HG03135 (cell line): ENCODE measurements at regions not wholly inside any gene's neighbourhood (a gene's known extent, or its start where the extent isn't known, plus 50 kb on each side); places are given as distances from the start of the nearest gene placed in this dataset.

Experiments used
- ATAC-seq: cut with Tn5 transposase; IDR thresholded peaks from one replicate; pipeline ENCODE4 v1.9.1; 2021; ENCODE audit warnings: mild to moderate bottlenecking, moderate library complexity; ENCODE audit not compliant: unreplicated experiment

DNA sequence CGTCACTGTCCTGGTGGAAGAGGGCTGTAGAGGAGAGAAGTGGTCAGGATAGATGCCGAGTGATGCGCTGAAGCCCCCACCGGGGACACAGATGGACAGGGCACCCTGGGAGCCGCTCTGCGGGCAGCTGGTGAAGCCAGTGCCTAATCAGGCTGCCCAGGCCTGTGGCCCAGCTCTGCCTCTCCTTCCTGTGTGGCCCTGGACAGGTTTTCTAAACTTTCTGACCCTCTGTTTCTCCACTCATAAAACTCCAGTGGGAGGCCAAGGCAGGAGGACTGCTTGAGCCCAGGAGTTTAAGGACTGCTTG, 86.1 kb downstream of the C5orf15 start:
- ATAC-seq, result no peak

DNA sequence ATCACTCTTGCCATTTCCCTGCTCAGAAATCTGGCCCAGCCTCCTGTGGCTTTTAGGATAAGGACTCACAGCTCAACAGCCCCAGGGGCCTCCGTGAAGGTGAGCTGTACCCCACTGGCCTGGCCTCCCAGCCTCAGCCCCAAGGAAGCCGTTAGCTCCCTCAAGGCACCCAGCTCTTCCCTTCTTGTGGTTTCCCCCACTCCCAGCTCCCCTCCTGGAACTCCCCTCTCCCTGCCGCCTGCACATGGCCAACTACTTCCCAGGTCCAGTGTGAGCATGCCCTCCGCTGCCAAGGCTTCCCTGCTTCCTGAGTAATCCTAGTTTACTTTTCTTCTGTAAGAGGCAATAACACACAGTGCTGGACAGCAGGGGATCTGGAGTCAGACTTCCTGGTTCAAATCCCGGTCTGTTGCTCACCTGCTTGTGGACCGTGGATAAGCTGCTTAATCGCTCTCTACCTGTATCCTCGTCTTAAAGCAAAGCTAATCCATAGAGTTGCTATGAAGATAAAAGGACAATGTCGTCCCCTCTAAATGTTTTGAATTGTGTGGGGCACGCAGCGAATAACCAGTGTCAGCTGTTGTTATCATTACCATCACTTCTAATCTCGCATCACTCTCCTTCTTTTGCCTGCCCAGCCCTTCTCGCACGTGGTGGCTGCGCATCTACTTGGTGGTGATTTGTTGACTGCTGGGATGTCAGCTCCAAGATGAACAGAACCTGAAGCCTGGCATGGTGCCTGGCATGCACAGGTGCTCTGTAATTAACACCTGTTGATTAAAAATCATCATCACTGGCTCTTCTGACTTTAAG, 86.6 kb downstream of the C5orf15 start:
- no peak for ATAC-seq

DNA sequence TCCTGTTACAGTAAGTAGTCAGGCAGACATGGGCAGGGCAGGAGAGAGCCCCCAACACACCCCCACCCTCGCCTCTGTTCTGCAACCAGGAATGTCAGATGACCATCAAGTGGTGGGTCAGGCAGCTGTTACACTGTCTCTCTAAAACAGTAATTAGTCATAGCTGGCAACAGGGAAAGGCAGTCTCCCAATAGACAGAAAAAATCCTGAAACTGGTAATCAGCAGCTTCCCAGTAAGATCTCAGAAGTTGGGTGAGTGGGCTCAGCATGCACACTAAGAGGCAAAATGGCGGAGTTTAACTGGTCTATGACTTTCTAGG, 90.2 kb downstream of the C5orf15 start:
- no peak for ATAC-seq

DNA sequence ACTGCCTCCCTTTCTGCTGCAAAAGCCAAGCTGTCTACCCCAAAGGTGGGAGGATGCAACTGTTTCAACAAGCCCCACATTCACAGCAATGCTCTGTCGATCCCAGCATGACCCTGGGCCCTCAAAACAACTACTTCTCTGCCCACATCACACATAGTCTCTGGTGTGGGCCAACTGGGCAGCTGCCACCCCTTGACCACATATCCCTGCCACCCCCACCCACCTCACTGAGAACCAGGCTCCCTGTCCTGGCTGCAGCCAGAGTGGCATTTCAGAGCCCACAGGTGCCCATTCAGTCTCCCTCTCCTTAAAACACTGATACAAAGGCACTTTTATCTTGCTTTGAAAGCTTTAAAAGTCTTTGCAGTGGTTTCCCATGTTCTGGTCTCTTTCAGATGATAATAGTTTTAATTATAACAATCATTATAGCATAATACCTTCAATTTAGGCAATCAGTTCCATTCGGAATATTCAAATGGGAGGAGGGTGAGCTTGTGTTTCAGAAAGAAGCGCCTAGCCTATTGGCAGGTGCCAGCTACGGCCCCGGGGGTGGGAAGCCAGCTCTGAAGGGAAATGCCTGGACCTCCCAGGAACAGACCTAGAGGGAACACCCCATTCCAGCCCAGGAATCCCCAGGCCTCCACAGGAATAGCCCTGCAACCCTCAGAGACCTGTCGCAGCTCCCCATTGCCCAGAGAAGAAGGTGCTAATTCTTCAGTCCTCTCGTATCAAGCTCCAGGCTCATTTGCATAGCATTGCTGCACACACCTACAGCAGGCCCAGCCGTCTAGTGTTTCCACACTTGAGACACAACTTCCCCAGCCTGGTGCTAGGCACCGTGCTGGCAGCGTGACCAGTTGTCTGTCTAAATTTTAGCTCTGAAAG, 90.8 kb downstream of the C5orf15 start:
- no peak for ATAC-seq

DNA sequence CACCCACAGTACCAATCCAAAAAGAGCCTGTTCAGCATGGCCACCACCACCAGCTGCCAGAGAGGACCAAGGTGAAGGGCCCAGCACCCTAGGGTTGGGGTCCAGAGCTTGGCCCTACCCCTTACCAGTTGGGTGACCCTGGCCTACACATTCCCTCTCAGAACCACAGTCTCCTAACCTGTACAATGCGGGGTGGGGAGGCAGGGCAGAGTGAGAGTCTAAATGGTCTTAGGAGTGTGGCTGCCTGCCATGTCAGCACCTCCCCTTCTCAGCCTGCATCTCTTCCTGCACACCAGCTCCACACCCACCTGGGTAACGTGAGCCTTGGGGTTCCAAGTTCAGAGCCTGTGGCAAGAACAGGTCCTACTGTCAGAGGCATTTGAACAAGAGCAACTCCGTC, 92.2 kb downstream of the C5orf15 start:
- ATAC-seq, result no peak

DNA sequence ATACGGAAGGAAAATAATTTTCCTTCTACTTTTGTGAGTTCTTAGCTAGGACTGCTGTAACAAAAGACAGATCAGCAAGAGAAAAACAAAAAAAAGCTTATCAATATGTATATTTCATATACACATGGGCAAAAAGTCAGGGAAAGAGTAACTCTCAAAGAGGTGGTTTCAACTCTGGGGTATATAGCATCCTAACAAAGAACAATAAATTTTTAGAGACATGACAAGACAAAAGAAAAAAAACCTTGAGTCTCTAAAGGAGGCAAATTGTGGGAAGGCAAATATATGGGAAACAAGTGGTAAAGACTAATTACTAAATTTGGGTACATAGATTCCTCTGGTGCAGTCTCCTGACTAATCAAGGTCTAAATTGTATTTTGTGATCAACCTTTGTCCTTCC, 93.2 kb downstream of the C5orf15 start:
- no peak for ATAC-seq

DNA sequence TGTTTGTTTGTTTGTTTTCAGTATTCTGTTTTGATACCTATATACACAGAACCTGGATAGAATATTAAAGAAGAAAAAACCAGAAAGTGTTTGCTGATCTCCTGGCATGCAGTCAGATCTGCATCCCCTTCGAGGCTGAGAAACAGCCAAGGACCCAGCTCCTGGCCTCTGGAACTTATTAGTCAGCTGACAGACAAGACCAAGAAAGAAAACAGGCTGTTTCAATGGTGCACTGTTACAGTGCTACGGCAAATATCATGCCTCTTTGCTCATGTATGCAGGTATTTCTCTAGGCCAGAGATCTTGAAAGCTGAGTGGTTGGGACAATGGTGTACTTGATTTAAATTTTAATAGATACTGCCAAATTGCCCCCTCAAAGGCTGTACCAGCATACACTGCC, 95.0 kb downstream of the C5orf15 start:
- ATAC-seq, result no peak

DNA sequence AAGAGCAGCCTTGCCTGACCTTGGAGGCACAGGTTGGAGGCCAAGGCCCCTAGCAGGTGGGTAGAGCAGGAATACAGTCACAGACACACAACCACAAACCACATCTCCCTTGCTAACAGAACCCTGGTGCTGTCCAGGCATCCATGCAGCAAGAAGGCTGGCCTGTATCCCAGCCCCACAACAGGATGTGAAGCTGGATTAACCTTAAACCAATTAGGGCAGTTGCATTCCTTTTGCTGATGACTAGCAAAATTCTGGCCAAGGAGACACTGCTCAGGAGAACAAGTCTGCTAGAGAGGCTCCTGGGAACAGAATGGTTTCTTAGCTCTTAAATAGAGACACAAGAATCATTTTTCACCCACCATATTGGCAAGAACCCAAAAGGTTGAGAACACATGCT, 97.8 kb downstream of the C5orf15 start:
- ATAC-seq, result no peak

DNA sequence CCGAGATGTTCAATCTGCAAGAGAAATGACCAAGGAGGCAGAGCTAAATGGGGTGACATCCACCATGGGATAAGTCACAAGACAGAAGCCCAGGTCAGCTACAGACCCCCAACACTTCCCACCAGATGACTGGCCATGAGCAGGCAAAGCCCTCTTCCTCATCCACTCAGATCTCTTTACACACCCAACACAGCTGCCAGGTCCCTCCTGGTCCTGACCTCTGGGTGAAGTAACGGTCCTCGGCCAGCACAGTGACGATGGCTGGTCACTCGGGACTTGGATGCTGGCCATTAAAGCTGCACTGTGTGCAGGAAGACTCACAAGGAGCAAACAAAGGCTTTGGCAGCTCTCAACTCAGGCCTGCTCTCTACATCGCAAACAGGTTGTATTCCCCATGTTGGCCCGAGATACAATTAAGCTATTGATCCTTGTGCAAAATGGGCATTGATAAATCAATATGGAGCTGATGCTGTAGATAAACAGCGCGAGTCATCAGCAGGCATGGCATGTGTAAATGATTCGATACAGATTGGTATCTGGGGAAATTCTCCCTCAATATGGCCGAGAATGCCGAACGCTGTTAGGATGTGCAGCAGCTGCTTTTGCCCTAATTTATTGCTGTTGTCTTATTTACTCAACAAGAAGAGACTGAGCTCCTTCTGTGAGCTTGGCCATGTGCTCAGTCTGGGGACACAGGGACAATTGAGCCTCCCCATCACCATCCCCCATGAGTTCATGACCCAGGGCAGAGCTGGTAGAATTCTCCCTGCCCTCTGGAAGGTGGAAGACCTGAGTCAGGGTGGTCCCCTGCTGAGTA, 98.7 kb downstream of the C5orf15 start:
- no peak for ATAC-seq

DNA sequence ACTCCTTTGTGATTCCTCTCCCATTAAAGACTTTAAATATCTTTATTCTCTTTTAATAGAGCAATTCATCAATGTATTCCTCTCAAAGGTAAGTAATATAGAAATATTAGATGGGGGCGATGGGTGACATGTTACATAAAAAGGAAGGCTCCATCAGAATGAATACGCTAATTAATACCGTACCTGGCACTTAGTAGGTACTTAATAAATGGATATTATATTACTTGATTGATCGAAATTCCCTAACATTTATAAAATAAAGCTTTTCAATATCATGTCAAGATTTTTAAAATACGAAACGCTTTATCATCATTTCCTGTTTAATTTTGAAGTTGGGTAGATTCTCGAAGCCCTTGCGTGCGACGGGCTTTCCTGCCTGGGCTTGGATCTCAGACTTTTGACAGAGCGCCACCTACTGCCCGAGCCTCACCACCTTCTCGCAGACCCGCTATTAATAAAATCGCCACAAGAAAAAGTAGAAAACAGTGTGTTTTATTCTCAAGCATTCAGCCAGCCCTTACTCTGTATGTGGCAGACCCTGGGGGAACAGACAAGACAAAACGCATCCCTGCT, 99.4 kb downstream of the C5orf15 start:
- no peak for ATAC-seq

DNA sequence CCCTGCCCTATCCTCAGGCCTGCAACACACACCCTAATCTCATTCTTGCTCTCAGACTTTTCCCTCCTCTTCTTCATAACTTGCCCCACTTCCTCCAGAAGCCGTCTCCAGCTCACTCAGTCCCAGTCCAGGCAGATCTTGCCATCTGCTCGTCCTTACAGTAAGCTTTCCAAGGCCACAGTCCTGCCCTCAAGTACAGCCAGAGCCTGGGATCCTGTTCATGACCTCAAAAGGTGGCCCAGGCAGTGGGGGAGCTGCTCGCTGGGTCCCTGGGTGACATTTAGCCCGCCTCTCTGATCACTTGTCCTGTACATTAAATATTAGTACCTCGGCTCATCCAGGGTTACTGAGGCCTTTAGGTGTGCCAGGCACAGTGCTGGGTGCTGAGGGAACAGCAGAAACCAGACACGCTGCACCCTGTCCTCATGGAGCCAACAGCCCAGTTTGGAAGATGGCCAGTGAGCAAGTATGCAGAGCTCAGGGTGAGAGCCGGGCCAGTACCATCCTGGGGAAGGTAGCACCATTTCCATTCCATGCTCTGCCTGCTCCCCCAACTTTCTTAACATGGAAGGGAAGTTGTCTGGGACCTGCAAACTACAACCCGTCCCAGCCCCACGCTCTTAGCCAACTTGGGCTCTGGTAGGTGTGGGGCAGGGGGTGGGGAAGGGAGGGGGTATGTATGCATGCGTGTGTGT, 100.4 kb downstream of the C5orf15 start:
- ATAC-seq, result no peak

DNA sequence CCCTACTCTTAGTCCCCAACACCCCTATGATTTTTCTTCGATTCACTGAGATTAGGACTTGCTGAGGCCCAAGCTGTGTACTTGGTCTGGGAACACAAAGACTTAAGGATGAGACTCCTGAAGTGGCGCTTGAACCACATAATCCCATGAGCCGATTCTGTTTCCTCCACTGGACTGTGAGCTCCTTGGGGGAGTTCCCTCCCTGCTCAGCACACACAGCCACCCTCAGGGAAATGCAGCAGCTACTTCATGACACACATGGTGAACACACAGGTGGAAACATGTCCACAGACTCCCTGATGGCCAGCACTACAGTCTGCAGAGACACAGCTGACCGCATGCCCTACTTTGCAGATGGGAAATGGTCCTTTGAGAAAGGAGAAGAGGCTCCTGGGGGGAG, 101.1 kb downstream of the C5orf15 start:
- ATAC-seq, result no peak

DNA sequence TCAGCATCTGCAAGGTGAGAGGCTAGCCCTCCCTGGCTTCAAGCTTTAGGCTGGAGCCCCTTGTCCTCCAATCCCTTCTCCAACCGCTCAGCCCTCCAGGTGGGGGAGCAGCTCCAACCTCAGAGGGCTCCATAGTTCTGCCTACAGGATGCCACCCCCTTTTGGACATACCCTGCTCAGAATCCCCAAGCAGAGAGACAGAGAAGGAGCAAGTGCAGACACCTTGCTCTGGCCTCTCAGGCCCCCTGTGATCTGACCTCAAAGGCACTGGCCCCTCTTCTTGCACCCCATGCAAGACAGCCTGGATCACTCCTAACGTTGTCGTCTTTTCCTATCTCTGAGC, 101.6 kb downstream of the C5orf15 start:
- ATAC-seq, result no peak

DNA sequence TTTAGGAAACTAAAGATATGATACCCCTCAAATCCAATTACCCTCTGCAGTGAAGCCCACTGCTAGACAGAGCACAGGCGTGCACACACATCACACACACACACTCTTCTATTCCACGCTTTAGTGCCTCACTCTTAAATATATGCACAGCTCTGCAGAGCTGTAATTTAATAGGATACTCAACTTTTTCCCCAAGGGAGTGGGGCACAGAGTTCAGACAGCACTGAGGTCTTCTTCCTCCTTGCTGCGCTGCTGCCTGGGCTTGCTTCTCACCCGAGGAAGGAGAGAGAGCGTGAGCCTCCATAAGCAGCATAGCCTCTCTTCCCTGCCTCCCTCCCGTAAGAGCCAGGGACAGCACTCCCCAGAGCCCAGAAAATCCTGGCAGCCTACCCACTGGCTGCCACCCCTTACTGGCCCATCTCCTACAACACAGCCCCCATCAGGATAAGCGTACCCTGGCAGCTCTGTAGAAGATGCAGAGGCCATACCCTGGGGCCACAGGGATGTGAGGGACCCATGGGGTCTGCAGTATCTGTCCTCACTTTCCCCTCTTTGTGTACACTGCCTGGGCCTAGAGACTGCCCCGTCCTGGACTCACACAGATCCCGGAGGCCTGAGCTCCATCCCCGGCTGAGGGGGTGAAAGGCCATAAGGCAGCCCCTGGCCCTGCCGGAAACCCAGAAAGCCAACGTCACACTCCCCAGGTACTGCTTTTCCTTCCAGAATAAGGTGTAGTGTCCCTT, 102.1 kb downstream of the C5orf15 start:
- no peak for ATAC-seq

DNA sequence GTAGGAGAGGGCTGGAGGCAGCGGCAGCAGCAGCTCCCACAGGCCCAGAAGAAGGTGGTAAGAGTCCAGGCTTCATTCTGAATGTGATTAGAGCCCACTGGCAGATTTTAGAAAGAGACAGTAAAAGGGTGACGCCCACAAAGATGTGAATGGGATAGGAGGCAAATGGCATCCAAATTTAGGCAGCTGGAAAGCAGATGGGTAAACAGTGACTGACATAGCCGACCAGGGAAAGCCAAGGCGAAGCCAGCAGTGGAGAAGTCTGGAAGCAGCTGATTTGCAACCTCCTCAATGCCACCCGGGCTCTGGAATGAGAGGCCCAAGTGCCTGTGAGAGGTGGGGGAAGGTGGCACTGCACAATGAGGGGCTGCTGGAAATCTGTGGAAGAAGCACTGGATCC, 103.3 kb downstream of the C5orf15 start:
- ATAC-seq, result no peak

DNA sequence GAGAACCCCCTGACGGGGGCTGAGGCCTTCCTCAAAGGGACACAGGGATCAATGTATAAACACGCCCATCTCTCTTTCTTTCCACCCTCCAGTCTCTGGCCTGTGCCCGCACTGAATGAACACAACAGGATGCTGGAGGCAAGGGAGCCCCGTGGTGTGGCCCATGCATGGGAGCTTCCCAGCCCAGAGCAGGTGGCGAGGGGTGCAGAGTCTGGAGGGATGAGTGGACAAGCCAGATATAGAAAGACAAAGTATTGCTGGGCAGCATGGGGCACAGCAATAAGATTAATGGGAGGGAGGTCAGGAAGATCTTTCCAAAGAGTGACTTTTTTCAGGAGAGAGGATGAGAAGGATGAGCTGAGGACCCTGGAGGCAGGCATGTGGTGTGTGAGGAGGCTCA, 103.7 kb downstream of the C5orf15 start:
- ATAC-seq, result no peak

DNA sequence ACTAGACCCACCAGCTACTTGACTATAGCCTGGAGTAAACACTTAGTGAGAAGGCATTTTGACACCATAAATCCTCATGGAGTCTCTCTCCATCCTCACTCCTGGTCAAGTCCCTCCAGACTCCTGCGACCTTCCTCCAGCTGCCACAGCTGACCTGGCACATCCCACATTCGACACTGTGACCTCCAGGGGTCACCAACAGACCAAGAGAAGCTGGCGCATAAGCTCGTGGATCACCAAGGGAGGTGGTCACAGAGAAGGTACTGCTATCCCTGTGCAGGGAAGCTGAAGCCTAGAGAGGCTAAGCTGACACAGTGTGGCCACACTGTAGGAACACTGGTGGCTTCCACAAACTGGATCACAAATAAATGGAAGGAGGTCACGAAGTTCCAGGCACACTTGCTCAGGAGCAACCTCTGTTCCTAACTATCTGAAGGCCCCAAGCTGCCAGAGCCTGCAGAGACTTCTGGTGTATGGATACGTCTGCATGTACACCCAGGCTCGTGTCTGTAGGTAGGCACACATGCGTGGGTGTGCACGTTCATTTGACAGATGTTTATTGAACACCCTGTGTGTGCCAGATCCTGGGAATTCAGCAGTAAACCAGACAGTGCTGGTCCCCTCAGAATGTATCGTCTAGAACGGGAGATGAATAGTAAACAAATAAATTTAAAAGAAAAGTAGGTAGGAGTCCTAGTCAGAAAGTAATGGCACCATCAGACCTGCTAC, 104.4 kb downstream of the C5orf15 start:
- ATAC-seq, result no peak

DNA sequence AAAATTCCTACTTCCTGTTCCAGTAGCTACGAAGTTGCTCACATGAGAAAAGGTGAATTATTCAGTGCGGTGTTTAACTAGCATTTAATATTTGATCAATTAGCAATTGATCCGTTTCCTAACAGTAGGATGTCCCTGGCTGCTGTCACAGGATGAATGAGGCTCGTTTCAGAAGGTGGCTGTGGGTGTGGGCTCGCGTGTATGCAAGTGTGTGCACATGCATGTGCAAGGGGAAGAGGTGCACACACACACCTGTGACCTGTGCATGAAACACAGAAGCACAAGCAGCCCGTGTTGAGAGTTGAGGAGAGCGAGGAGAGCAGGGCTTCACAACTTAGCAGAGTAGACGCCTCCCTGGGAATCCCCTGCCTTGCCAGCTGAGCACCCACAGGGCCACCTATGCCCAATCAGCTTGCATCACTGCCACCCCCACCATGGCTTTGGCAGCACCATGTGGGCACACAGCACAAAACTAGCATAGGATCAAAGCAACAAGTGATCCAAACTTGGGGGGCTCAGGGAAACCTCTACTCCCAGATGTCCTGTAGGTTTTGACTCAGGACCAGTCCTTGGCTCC, 107.2 kb downstream of the C5orf15 start:
- no peak for ATAC-seq

DNA sequence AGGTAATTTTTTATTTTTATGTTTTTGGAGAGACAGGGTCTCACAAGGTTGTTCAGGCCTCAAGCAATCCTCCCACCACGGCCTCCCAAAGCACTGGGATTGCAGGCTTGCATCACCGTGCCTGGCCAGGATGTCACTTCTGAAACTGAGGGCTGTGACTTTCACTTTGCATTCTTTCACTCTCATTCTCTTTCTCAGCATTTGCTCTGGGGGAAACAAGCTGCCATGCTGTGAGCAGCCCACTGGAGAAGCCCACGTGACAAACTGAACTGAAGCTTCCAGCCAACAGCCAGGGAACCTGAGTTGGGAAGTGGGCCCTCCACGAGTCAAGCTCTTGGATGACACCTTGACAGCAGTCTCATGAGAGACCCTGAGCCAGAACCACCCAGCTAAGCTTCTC, 109.4 kb downstream of the C5orf15 start:
- no peak for ATAC-seq
